ENCODE measurements at regions not wholly inside any gene's neighbourhood (a gene's known extent, or its start where the extent isn't known, plus 50 kb on each side); places are given as distances from the start of the nearest gene placed in this dataset.

DNA sequence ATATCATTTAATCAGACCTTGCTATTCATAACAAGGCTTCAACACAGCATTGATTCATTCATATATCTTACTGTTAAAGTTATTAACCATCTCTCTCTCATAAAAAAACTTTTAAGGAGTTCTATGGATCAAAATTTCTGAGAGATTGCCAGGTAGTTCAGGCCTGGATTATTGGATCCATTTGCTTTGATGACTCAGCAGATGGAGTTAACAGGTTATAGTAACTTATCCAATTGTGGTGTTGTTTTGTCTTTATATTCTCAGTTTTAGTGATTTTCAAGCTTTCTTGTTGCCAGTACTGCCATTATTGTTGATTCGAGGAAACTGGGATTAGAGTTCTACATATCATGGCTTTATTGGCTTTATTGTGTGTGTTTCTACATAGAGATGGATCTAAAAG is 195.7 kb upstream of the MMADHC start:
- no peak for TF ChIP-seq POLR2A (IDR thresholded peaks at IDR 0.05)
- TF ChIP-seq, protein P1, sequence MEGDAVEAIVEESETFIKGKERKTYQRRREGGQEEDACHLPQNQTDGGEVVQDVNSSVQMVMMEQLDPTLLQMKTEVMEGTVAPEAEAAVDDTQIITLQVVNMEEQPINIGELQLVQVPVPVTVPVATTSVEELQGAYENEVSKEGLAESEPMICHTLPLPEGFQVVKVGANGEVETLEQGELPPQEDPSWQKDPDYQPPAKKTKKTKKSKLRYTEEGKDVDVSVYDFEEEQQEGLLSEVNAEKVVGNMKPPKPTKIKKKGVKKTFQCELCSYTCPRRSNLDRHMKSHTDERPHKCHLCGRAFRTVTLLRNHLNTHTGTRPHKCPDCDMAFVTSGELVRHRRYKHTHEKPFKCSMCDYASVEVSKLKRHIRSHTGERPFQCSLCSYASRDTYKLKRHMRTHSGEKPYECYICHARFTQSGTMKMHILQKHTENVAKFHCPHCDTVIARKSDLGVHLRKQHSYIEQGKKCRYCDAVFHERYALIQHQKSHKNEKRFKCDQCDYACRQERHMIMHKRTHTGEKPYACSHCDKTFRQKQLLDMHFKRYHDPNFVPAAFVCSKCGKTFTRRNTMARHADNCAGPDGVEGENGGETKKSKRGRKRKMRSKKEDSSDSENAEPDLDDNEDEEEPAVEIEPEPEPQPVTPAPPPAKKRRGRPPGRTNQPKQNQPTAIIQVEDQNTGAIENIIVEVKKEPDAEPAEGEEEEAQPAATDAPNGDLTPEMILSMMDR (IDR thresholded peaks at IDR 0.05) = no peak
- no peak for TF ChIP-seq EP300 (IDR thresholded peaks at IDR 0.05)
- Histone ChIP-seq H3K9me3 (no peaks in the 10 kb centered on the region), H3K27ac (no peak overlapping the region), H3K27me3 (no peaks in the 10 kb centered on the region), H3K4me3 (no peak overlapping the region), H3K4me1 (ENCODE audit: insufficient read depth) (no peaks in the 10 kb centered on the region), H3K36me3 (no peaks in the 10 kb centered on the region)
- WGBS, 3 donors = 85 to 97% (median 89%) methylated on average over 1 of the region's 1 CpG
- intact Hi-C loops (cut with DNase I) = no loop called here
- no peak for DNase-seq

DNA sequence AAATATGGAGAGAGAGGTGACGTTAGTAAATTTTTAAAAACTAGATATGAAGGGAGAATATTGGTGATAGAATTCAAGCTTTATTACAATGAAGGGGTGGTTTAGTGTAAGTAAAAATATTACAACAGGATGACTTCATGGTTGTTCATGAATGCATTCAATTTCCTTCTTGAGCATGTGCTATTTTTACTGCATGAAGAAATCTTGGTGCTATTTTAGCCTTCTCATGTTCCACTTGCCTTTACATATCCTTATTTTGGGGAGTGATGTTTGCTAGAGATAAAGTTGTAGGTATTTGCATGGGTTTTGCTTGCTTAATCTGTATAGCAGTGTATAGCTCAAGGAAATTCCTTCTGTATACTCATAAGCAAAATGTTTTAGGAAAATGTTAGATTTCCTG is 195.0 kb upstream of the MMADHC start:
- TF ChIP-seq POLR2A (IDR thresholded peaks at IDR 0.05) (no peak), EP300 (IDR thresholded peaks at IDR 0.05) (no peak)
- TF ChIP-seq, protein P1 (IDR thresholded peaks at IDR 0.05) = no peak
- 91 to 98% (median 93%) methylated on average over 1 of the region's 1 CpG for WGBS, 3 donors
- Histone ChIP-seq H3K27ac (no peak overlapping the region), H3K4me1 (ENCODE audit: insufficient read depth) (no peaks in the 10 kb centered on the region), H3K27me3 (no peaks in the 10 kb centered on the region), H3K36me3 (no peaks in the 10 kb centered on the region), H3K9me3 (no peaks in the 10 kb centered on the region), H3K4me3 (no peak overlapping the region)
- no peak for DNase-seq
- intact Hi-C loops (cut with DNase I) = no loop called here

DNA sequence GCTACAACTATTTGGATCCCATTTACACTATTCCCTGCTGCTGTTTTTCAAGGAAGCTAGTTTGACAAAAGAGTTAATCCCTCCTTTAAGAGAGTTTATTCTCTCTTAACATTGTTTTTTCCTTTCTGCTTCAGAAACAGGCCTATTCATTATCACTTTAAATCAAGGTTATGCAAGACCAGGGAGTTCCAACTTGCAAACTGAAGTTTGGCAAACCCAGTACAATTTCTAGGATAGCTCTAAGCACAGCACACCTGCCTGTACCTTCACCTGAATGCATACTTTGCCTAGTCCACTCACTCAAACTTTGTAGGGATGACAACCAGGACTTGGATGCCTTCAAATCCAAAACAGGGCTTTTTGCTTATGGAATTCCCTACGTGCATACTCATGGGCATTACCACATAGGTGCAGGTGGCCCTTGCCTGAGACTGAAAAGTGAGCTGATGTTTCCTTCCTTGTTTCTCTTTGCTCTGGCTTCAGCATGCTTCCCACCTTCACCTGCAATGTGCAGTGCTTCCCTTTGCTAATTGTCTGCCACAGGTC is 193.8 kb upstream of the MMADHC start:
- TF ChIP-seq, protein P1 (IDR thresholded peaks at IDR 0.05) = no peak
- no peak for TF ChIP-seq EP300 (IDR thresholded peaks at IDR 0.05)
- no peak for TF ChIP-seq POLR2A (IDR thresholded peaks at IDR 0.05)
- Histone ChIP-seq H3K4me3 (no peak overlapping the region), H3K36me3 (no peaks in the 10 kb centered on the region), H3K4me1 (ENCODE audit: insufficient read depth) (no peaks in the 10 kb centered on the region), H3K27me3 (no peaks in the 10 kb centered on the region), H3K27ac (no peak overlapping the region), H3K9me3 (no peaks in the 10 kb centered on the region)
- no peak for DNase-seq
- intact Hi-C loops (cut with DNase I) = no loop called here
- 71 to 95% (median 89%) methylated on average over 1 of the region's 1 CpG for WGBS, 3 donors

DNA sequence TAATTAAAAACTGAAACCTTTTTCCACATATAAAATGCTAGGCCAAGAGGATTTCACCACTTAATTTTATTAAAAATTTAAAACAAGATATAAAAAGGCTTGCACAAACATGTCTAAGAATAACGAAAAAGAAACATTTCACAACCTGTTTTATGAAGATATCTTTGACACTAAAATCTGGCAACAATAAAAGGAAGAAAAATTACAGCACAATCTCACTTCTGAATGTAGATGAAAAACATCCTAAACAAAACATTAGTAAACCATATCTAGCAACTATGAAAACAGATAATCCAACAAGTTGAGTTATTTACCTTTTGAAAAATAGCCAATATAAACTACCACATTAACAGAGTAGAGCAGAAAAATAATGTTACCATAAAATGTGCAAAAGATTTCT is 185.4 kb upstream of the MMADHC start:
- WGBS, 3 donors = 13 to 25% (median 21%) methylated on average over 1 of the region's 1 CpG
- Histone ChIP-seq H3K9me3 (no peaks in the 10 kb centered on the region), H3K4me3 (no peak overlapping the region), H3K27me3 (no peaks in the 10 kb centered on the region), H3K27ac (no peak overlapping the region), H3K36me3 (no peaks in the 10 kb centered on the region), H3K4me1 (ENCODE audit: insufficient read depth) (no peaks in the 10 kb centered on the region)
- no peak for DNase-seq
- TF ChIP-seq POLR2A (IDR thresholded peaks at IDR 0.05) (no peak), EP300 (IDR thresholded peaks at IDR 0.05) (no peak)
- TF ChIP-seq, protein P1 (IDR thresholded peaks at IDR 0.05) = no peak
- intact Hi-C loops (cut with DNase I) = no loop called here
